Transverse colon (tissue), 4 donors: ENCODE measurements at regions not wholly inside any gene's neighbourhood (a gene's known extent, or its start where the extent isn't known, plus 50 kb on each side); places are given as distances from the start of the nearest gene placed in this dataset.

ENCODE experiments used
- DNase-seq: peaks from one replicate; pipeline ENCODE4 v3.0.0-alpha.2; 2019
- H3K27ac ChIP-seq, 4 donors: fragments of 200-600 bp; sonication (generic); 2 replicates each; pipeline ENCODE4 v1.5.1; 2016 to 2018; ENCODE audit warnings: inconsistent platforms in 4 of 4
- H3K27me3 ChIP-seq: fragments of 200-600 bp; sonication (generic); 2 replicates; pipeline ENCODE4 v1.5.1; 2017; ENCODE audit warnings: inconsistent platforms
- H3K36me3 ChIP-seq, 4 donors: fragments of 200-600 bp; sonication (generic); 2 replicates each; pipeline ENCODE4 v1.5.1; 2017 to 2019; ENCODE audit warnings: inconsistent platforms in 4 of 4
- H3K4me1 ChIP-seq, 4 donors: fragments of 200-600 bp; sonication (generic); 2 replicates each; pipeline ENCODE4 v1.5.1; 2017 to 2020; ENCODE audit warnings: inconsistent platforms in 4 of 4
- H3K4me3 ChIP-seq, 4 donors: fragments of 200-600 bp; sonication (generic); 1 replicate in 1 of 4; 2 replicates in 3 of 4; pipeline versions ENCODE4 v1.5.1 to v1.6.1; 2017 to 2019; ENCODE audit warnings: inconsistent platforms in 4 of 4
- H3K9me3 ChIP-seq, 2 donors: fragments of 200-600 bp; sonication (generic); 2 replicates each; pipeline ENCODE4 v1.5.1; 2017 to 2019; ENCODE audit warnings: inconsistent platforms in 2 of 2
- CTCF ChIP-seq, 5 experiments: fragments of 200-600 bp in 3 of 5; fragments of 450-650 bp in 2 of 5; sonication (generic) in 3 of 5; IDR thresholded peaks; 1 replicate in 2 of 5; 2 replicates in 3 of 5; pipeline ENCODE4 v1.5.1; 2016 to 2017; ENCODE audit warnings: antibody characterized with exemption in 5 of 5, inconsistent platforms in 3 of 5, mild to moderate bottlenecking in 2 of 5, moderate library complexity in 1 of 5
- EP300 ChIP-seq: sonication (generic); formaldehyde crosslinking; IDR thresholded peaks from one replicate; pipeline ENCODE4 v1.6.1; 2017; ENCODE audit warnings: antibody characterized with exemption, low read depth
- POLR2A ChIP-seq: fragments of 450-650 bp; IDR thresholded peaks from one replicate; pipeline ENCODE4 v1.6.1; 2016; ENCODE audit warnings: antibody characterized with exemption, mild to moderate bottlenecking, moderate library complexity
- POLR2AphosphoS5 ChIP-seq, 3 donors: sonication (generic); formaldehyde crosslinking; IDR thresholded peaks; one replicate each; pipeline ENCODE4 v1.6.1; 2016; ENCODE audit warnings: antibody characterized with exemption in 3 of 3
- WGBS, 2 donors: methylation state at CpG; one replicate each; pipeline ENCODE4 v1.1.5; 2018; ENCODE audit warnings: low coverage in 1 of 2; 5-methylcytosine and 5-hydroxymethylcytosine counted together
- in situ Hi-C, 4 donors: fragments of 200-750 bp; cut with MboI; loops; one replicate each; pipeline versions ENCODE4 v1.15.0 to v1.15.1; 2017; ENCODE audit warnings: low sequenced_read_pairs in 3 of 4, low pct_ligation_motif_present in 1 of 4, low pct_unique_long_range_greater_than_20kb in 1 of 4
- intact Hi-C: fragments of 100-400 bp; cut with DNase I; formaldehyde crosslinking; loops from one replicate; pipeline ENCODE4 v1.15.1; 2023; ENCODE audit warnings: low total_unique reads

DNA sequence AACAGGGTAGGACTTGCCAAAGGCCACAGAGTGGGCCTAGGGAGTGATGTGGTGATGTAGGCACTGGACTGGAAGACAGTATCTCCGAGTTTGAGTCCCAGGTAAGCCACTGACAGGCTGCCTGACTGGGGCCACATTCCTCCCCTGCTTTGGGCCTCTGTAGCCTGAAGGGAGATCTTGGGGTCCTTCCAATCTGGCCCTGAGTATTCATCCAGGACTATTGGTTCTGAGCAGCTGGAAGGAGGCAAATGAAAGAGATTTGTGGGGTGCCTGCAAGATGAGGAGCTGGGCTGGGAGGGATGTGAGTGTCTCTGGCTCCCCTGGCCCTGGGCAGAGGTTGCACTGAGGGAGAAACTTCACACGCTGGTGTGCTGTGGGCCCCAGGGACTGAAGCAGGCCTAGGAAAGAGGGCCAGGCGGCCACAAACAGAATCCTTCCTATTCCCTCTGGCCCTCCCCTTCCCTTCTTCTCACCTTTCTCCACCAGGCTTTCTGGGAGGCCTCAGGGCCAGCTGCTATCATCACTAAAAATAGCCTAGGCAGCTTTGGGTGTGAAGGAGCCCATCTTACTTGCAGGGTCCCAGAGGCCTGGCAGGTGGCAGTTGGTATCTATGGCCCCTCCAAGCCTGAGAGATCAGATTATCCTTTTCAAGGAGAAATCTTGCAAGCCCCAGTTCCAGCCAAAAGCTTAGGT lies 70.1 kb downstream of the PJA1 start:
- intact Hi-C loops (no loop called here), in situ Hi-C loops (loop anchor here in 1 of 4 donors (25.0 kb wide), 1 partner anchor 117 kb away; no protein-coding TSS in a partner anchor)
- Histone ChIP-seq H3K4me1 (no peaks in the 10 kb centered on the region), H3K4me3 (no peak overlapping the region), H3K36me3 (no peaks in the 10 kb centered on the region), H3K9me3 (no peaks in the 10 kb centered on the region), H3K27me3 (no peaks in the 10 kb centered on the region), H3K27ac (no peak overlapping the region)
- 73 to 80% methylated on average over 1 to 3 of the region's 3 CpGs for WGBS, 2 donors
- no peak for TF ChIP-seq CTCF (IDR thresholded peaks at IDR 0.05)
- no peak for TF ChIP-seq POLR2A
- no peak for TF ChIP-seq EP300
- no peak for TF ChIP-seq POLR2AphosphoS5 (IDR thresholded peaks at IDR 0.05)
- DNase-seq = no peak

GRCh38 chrX:69093960-69094871 lies 71.0 kb downstream of the PJA1 start:
- peak; percentile 24 for DNase-seq
- Histone ChIP-seq H3K27ac (no peak overlapping the region), H3K9me3 (no peaks in the 10 kb centered on the region), H3K4me1 (no peaks in the 10 kb centered on the region), H3K36me3 (no peaks in the 10 kb centered on the region), H3K27me3 (no peaks in the 10 kb centered on the region), H3K4me3 (no peak overlapping the region)
- intact Hi-C loops (no loop called here), in situ Hi-C loops (loop anchor here in 1 of 4 donors (25.0 kb wide), 1 partner anchor 118 kb away; no protein-coding TSS in a partner anchor)
- TF ChIP-seq POLR2AphosphoS5 (IDR thresholded peaks at IDR 0.05) = no peak
- TF ChIP-seq POLR2A = no peak
- TF ChIP-seq EP300 = no peak
- peak in 3 of 5 experiments; percentile 44 to 50 (median 47) for TF ChIP-seq CTCF (IDR thresholded peaks at IDR 0.05)
- 56 to 61% methylated on average over 3 to 19 of the region's 19 CpGs for WGBS, 2 donors

- intact Hi-C loops (no loop called here), in situ Hi-C loops (loop anchor here in 1 of 4 donors (25.0 kb wide), 1 partner anchor 122 kb away; no protein-coding TSS in a partner anchor)
- TF ChIP-seq POLR2A = no peak
- no peak for TF ChIP-seq EP300
- no peak for TF ChIP-seq POLR2AphosphoS5 (IDR thresholded peaks at IDR 0.05)
- no peak for TF ChIP-seq CTCF (IDR thresholded peaks at IDR 0.05)
- H3K27me3 ChIP-seq = no peaks in the 10 kb centered on the region
- no peaks in the 10 kb centered on the region for H3K9me3 ChIP-seq
- H3K36me3 ChIP-seq = no peaks in the 10 kb centered on the region
- no peak for DNase-seq
- no peak overlapping the region for H3K27ac ChIP-seq
- H3K4me3 ChIP-seq = no peak overlapping the region
- no peaks in the 10 kb centered on the region for H3K4me1 ChIP-seq
These were observed 75.2 kb downstream of the PJA1 start for GRCh38 chrX:69090022-69090421.

DNA sequence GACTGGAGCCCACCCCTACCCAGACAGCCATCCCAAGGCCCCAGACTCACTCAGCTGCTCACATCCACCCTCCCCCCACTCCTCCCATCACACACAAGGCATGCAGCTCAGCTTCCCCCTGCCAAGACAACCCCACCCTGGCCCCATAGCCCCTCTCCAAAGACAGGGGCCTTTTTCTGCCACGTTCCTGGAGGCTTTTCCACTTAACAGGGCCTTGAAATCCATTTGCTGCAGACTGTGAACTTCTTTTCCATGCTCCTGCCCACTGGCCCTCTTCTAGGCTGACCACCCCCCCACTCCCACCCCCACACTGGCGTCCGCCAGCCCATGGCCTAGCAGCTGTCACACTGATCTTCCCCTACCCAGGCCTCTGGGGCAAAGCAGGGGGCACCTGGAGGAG lies 76.0 kb downstream of the PJA1 start:
- H3K4me1 ChIP-seq = no peaks in the 10 kb centered on the region
- 70% methylated on average over 3 of the region's 3 CpGs; no CpG with 5 or more reads in 1 of the 2 donors for WGBS, 2 donors
- H3K4me3 ChIP-seq = no peak overlapping the region
- no peaks in the 10 kb centered on the region for H3K27me3 ChIP-seq
- no peak overlapping the region for H3K27ac ChIP-seq
- TF ChIP-seq POLR2A (no peak), POLR2AphosphoS5 (IDR thresholded peaks at IDR 0.05) (no peak), CTCF (IDR thresholded peaks at IDR 0.05) (no peak), EP300 (no peak)
- in situ Hi-C loops = loop anchor here in 1 of 4 donors (25.0 kb wide), 1 partner anchor 123 kb away; no protein-coding TSS in a partner anchor
- no peak for DNase-seq
- intact Hi-C loops = no loop called here
- no peaks in the 10 kb centered on the region for H3K36me3 ChIP-seq
- H3K9me3 ChIP-seq = no peaks in the 10 kb centered on the region
